HFFc6 (cell line): ENCODE measurements at regions not wholly inside any gene's neighbourhood (a gene's known extent, or its start where the extent isn't known, plus 50 kb on each side); places are given as distances from the start of the nearest gene placed in this dataset.

Experiments used
- DNase-seq: peaks from one replicate; pipeline ENCODE4 v3.0.0-alpha.2; 2018
- H3K27ac Mint-ChIP-seq: 2 replicates; pipeline ENCODE4 v1.8.0; 2020; ENCODE audit warnings: mild to moderate bottlenecking, mixed read lengths
- H3K27me3 Mint-ChIP-seq: 2 replicates; pipeline ENCODE4 v1.8.0; 2021; ENCODE audit warnings: mild to moderate bottlenecking, moderate library complexity, mixed read lengths; ENCODE audit not compliant: insufficient read depth
- H3K36me3 Mint-ChIP-seq: 2 replicates; pipeline ENCODE4 v1.8.0; 2021; ENCODE audit warnings: low read depth, mixed read lengths
- H3K4me1 Mint-ChIP-seq: 2 replicates; pipeline ENCODE4 v1.8.0; 2020; ENCODE audit warnings: low read depth, mixed read lengths
- H3K4me3 Mint-ChIP-seq: 2 replicates; pipeline ENCODE4 v1.8.0; 2020; ENCODE audit warnings: mild to moderate bottlenecking, moderate library complexity, mixed read lengths
- H3K9me3 Mint-ChIP-seq: 2 replicates; pipeline ENCODE4 v1.8.0; 2020; ENCODE audit warnings: mild to moderate bottlenecking, mixed read lengths
- TF ChIP-seq, protein P1 (sequence below): fragments of 200-600 bp; sonication (generic); IDR thresholded peaks from 2 replicates; pipeline ENCODE4 v1.5.0; 2021; ENCODE audit warnings: antibody characterized with exemption, mild to moderate bottlenecking

DNA sequence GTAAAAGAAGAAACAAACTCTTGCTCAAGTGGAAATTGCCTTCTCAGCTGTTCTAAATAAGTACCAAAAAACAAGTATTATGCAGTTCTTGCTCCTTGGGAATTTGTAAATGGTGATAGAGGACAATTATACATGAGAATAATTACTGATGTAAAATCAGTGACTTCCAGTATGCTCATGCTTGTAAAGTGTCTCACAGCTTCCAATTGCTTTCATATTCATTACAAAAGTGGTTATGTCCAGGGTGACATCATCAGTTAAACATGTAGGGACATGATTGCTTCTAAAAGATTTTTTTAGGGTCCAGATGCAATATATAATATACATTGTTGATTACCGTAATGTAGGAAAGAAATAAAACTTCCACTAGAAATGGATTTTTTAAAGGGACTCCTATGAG, 122.8 kb upstream of the B3GAT2 start:
- Mint-ChIP-seq H3K27me3 (peaks cover 3% of the 10 kb centered on the region), H3K9me3 (no peaks in the 10 kb centered on the region), H3K4me3 (no peak overlapping the region), H3K27ac (no peak overlapping the region), H3K36me3 (no peaks in the 10 kb centered on the region), H3K4me1 (peaks cover 43% of the 10 kb centered on the region)
- TF ChIP-seq, protein P1, sequence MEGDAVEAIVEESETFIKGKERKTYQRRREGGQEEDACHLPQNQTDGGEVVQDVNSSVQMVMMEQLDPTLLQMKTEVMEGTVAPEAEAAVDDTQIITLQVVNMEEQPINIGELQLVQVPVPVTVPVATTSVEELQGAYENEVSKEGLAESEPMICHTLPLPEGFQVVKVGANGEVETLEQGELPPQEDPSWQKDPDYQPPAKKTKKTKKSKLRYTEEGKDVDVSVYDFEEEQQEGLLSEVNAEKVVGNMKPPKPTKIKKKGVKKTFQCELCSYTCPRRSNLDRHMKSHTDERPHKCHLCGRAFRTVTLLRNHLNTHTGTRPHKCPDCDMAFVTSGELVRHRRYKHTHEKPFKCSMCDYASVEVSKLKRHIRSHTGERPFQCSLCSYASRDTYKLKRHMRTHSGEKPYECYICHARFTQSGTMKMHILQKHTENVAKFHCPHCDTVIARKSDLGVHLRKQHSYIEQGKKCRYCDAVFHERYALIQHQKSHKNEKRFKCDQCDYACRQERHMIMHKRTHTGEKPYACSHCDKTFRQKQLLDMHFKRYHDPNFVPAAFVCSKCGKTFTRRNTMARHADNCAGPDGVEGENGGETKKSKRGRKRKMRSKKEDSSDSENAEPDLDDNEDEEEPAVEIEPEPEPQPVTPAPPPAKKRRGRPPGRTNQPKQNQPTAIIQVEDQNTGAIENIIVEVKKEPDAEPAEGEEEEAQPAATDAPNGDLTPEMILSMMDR = no peak
- DNase-seq = peak; percentile 1

DNA sequence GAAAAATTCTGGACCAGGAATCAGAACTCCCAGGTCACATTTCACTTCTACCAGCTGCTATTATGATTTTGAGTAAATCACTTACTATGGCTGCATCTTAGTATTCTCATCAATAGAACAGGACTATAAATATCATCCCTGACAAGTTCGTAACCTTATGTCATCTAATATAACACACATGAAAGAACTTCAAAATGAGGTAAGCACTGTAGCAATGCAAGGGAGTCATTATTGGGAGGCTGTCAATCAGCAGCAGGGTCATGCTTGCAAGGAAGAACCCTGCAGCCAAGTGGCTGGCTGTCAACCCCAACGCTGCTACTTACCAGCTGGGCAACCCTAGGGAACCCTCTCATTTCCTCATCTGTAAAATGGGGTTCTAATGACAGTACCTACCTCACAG, 123.3 kb upstream of the B3GAT2 start:
- Mint-ChIP-seq H3K36me3 (no peaks in the 10 kb centered on the region), H3K27ac (no peak overlapping the region), H3K27me3 (peaks cover 3% of the 10 kb centered on the region), H3K4me1 (peaks cover 43% of the 10 kb centered on the region), H3K9me3 (no peaks in the 10 kb centered on the region), H3K4me3 (no peak overlapping the region)
- DNase-seq = no peak
- TF ChIP-seq, protein P1 = no peak

DNA sequence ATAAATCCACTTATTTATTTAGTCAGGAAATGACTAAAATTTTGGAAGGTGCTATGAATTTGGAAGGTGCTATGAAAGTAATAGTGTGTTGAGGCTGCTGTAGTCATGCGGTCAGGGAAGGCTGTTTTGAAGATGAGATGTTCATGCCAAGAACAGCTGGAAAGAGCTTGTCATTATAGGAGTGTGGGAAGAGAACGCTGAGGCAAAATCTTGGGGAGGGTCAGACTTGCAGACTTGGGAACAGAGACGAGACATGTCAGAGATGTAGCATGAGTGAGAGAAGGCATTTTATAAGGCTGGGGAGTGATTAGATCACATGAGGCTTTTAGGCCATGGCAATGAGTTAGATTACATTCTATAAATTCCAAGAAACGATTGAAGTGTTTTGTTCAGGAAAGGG, 124.0 kb upstream of the B3GAT2 start:
- Mint-ChIP-seq H3K4me3 (peak overlapping the region; percentile 0; the same call in 1 of the 2 replicates), H3K27me3 (no peaks in the 10 kb centered on the region; the same call in none of the 2 replicates), H3K27ac (no peak overlapping the region), H3K9me3 (no peaks in the 10 kb centered on the region), H3K4me1 (peaks cover 43% of the 10 kb centered on the region), H3K36me3 (no peaks in the 10 kb centered on the region)
- TF ChIP-seq, protein P1 = no peak
- peak; percentile 11 for DNase-seq

DNA sequence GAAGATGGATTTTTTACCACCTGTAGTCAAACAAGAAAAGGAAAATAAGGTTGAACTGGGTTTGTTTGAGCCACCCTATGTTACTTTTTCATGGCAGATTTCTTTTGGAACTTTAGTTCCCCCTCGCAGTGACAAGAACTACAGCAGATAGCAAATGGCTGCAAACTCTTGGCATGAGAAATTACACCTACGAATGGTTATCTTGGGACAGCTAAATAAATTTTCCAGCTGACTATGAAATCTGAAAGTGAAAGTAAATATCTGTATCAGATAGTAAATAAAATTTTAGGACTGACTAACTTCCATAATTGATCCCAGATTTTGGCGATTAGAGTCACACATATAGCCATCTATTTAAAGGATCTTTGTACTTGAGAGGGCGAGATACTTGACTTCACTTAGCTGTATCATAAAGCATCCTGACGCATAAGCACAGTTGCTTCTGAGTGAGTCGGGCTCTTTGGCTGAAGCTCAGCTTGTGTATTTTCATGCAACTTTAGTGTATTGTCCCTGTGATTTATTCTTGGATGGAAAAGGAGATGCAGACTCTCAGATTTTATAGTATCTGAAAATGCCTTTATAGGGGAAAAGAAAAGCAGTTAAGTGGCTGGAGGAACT, 125.3 kb upstream of the B3GAT2 start:
- DNase-seq = peak; percentile 10
- TF ChIP-seq, protein P1 = no peak
- no peak overlapping the region for H3K27ac Mint-ChIP-seq
- H3K27me3 Mint-ChIP-seq = no peaks in the 10 kb centered on the region
- peaks cover 43% of the 10 kb centered on the region for H3K4me1 Mint-ChIP-seq
- H3K9me3 Mint-ChIP-seq = no peaks in the 10 kb centered on the region
- H3K36me3 Mint-ChIP-seq = no peaks in the 10 kb centered on the region
- H3K4me3 Mint-ChIP-seq = peak overlapping the region; percentile 80

DNA sequence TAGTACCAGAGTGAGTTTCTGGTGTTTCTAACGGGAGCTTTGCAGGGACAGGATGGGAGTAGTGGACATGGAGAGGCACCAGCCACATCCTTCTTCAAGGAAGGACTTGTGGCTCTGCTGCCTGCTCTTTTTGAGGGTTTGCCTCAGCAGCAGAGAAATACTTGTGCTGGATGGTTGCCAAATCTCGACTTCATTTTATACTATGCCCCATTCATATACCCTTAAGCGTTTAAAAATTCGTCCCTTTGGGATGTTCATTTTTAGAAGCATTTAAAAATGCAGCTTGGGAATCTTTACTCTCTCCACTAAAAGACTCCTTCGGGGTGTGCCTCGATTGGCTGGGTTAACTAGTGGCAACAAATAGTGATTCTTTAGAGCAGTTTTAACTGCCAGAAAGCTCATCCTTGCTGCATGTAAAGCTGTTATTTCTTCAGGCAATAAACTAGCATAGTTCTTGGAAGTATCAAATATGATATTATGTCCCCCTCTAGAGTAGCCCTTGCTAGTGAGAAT, 126.5 kb upstream of the B3GAT2 start:
- no peak overlapping the region for H3K27ac Mint-ChIP-seq
- H3K36me3 Mint-ChIP-seq = no peaks in the 10 kb centered on the region
- DNase-seq = no peak
- H3K4me1 Mint-ChIP-seq = peaks cover 43% of the 10 kb centered on the region
- no peaks in the 10 kb centered on the region for H3K9me3 Mint-ChIP-seq
- TF ChIP-seq, protein P1 = no peak
- H3K4me3 Mint-ChIP-seq = no peak overlapping the region
- H3K27me3 Mint-ChIP-seq = peaks cover 4% of the 10 kb centered on the region; the same call in 1 of the 2 replicates
